ENCODE measurements at regions not wholly inside any gene's neighbourhood (a gene's known extent, or its start where the extent isn't known, plus 50 kb on each side); places are given as distances from the start of the nearest gene placed in this dataset.

DNA sequence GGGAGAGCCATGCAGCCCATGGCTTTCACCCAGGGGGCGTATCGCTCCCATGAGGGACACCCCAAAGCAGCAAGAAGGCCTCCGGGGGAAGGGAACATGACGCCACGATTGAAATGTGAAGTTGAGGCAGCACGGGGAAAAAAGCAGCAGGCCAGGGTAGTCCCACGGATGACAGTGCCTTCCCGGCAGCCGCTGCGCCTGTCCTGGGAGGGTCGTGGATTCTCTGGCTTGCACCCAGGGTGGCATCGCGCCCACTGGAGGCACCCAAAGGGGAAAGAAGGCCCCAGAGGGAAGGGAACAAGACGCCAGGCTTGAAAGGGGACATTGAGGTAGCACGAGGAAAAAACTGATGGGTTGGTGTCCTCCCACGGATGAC lies 161.6 kb upstream of the ALG10B start:
- TF ChIP-seq, protein P1, sequence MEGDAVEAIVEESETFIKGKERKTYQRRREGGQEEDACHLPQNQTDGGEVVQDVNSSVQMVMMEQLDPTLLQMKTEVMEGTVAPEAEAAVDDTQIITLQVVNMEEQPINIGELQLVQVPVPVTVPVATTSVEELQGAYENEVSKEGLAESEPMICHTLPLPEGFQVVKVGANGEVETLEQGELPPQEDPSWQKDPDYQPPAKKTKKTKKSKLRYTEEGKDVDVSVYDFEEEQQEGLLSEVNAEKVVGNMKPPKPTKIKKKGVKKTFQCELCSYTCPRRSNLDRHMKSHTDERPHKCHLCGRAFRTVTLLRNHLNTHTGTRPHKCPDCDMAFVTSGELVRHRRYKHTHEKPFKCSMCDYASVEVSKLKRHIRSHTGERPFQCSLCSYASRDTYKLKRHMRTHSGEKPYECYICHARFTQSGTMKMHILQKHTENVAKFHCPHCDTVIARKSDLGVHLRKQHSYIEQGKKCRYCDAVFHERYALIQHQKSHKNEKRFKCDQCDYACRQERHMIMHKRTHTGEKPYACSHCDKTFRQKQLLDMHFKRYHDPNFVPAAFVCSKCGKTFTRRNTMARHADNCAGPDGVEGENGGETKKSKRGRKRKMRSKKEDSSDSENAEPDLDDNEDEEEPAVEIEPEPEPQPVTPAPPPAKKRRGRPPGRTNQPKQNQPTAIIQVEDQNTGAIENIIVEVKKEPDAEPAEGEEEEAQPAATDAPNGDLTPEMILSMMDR (IDR thresholded peaks at IDR 0.05) = no peak
- TF ChIP-seq POLR2A (IDR thresholded peaks at IDR 0.05) = no peak

All from uterus (tissue), 2 donors.